Ishikawa (cell line): ENCODE measurements at regions not wholly inside any gene's neighbourhood (a gene's known extent, or its start where the extent isn't known, plus 50 kb on each side); places are given as distances from the start of the nearest gene placed in this dataset.

Experiments used
- CEBPB ChIP-seq: IDR thresholded peaks from 2 replicates; pipeline ENCODE4 v1.6.1; 2012
- CREB1 ChIP-seq: IDR thresholded peaks from 2 replicates; pipeline ENCODE4 v1.6.1; 2012; ENCODE audit warnings: low read depth
- EP300 ChIP-seq: IDR thresholded peaks from 2 replicates; pipeline ENCODE4 v1.6.1; 2012; ENCODE audit warnings: borderline replicate concordance
- RAD21 ChIP-seq: IDR thresholded peaks from 2 replicates; pipeline ENCODE4 v1.6.1; 2012; ENCODE audit warnings: low read depth
- TAF1 ChIP-seq: IDR thresholded peaks from 2 replicates; pipeline ENCODE4 v1.6.1; 2012; ENCODE audit warnings: low read depth, mild to moderate bottlenecking
- TCF12 ChIP-seq: IDR thresholded peaks from 2 replicates; pipeline ENCODE4 v1.6.1; 2012; ENCODE audit warnings: low read depth
- YY1 ChIP-seq: IDR thresholded peaks from 2 replicates; pipeline ENCODE4 v1.6.1; 2012; ENCODE audit warnings: low read depth
- TF ChIP-seq, protein P1 (sequence below): IDR thresholded peaks from 2 replicates; pipeline ENCODE4 v1.6.1; 2012

DNA sequence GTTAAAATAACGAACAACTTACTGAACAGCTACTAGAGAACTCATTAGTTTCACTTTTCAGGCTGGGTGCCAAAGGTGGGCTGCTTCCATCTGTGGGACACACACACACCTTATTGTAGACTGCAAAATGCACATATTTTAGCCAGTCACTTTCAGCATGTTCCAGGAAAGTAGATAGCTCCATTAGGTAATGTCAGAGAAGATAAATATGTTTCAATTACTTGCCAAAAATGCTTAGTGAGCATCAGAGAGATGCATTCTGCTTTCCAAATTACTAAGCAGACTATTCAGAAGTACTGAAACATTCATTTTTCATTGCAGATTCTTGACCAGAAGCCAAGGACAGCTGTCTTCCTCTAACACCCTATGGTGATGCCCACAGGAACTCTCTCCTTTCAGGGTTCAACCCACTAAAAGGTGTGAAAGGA lies 56.2 kb upstream of the APC start:
- no peak for TF ChIP-seq EP300
- TF ChIP-seq CREB1, result no peak
- TF ChIP-seq YY1, result no peak
- TF ChIP-seq, protein P1, sequence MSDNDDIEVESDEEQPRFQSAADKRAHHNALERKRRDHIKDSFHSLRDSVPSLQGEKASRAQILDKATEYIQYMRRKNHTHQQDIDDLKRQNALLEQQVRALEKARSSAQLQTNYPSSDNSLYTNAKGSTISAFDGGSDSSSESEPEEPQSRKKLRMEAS, result no peak
- TF ChIP-seq RAD21, result no peak
- TF ChIP-seq TAF1, result no peak
- no peak for TF ChIP-seq CEBPB
- TF ChIP-seq TCF12, result no peak
